Hepatocyte (in vitro differentiated cells): ENCODE measurements at regions not wholly inside any gene's neighbourhood (a gene's known extent, or its start where the extent isn't known, plus 50 kb on each side); places are given as distances from the start of the nearest gene placed in this dataset.

Experiments used
- DNase-seq: peaks from one replicate; pipeline ENCODE4 v3.0.0-alpha.2; 2016; ENCODE audit warnings: low spot score
- H2AFZ ChIP-seq: fragments of 200-600 bp; sonication (generic); 2 replicates; pipeline ENCODE4 v1.6.0; 2016; ENCODE audit warnings: antibody characterized with exemption, mild to moderate bottlenecking
- H3K27ac ChIP-seq: fragments of 200-600 bp; sonication (generic); 2 replicates; pipeline ENCODE4 v1.5.1; 2016; ENCODE audit warnings: mild to moderate bottlenecking
- H3K27me3 ChIP-seq: fragments of 200-600 bp; sonication (generic); 2 replicates; pipeline ENCODE4 v1.6.1; 2016
- H3K36me3 ChIP-seq: fragments of 200-600 bp; sonication (generic); replicated peaks from 2 replicates; pipeline ENCODE4 v1.5.1; 2016; ENCODE audit warnings: low read depth; ENCODE audit not compliant: insufficient read depth
- H3K4me1 ChIP-seq: fragments of 200-600 bp; sonication (generic); 2 replicates; pipeline ENCODE4 v1.5.1; 2016; ENCODE audit warnings: mild to moderate bottlenecking, moderate library complexity; ENCODE audit not compliant: insufficient read depth
- H3K4me2 ChIP-seq: fragments of 200-600 bp; sonication (generic); 2 replicates; pipeline ENCODE4 v1.6.0; 2016
- H3K4me3 ChIP-seq: fragments of 200-600 bp; sonication (generic); 2 replicates; pipeline ENCODE4 v1.5.1; 2016; ENCODE audit warnings: mild to moderate bottlenecking
- H3K79me2 ChIP-seq: fragments of 200-600 bp; sonication (generic); 2 replicates; pipeline ENCODE4 v1.6.0; 2017; ENCODE audit warnings: mild to moderate bottlenecking
- H3K9me2 ChIP-seq: fragments of 200-600 bp; sonication (generic); replicated peaks from 2 replicates; pipeline ENCODE4 v1.6.0; 2017; ENCODE audit warnings: mild to moderate bottlenecking; ENCODE audit not compliant: insufficient read depth
- H3K9me3 ChIP-seq: fragments of 200-600 bp; sonication (generic); 2 replicates; pipeline ENCODE4 v1.5.1; 2016; ENCODE audit warnings: low read depth, mild to moderate bottlenecking
- H4K20me1 ChIP-seq: fragments of 200-600 bp; sonication (generic); 2 replicates; pipeline ENCODE4 v1.6.0; 2016; ENCODE audit warnings: mild to moderate bottlenecking; ENCODE audit not compliant: insufficient read depth, poor library complexity, severe bottlenecking
- CTCF ChIP-seq: fragments of 200-600 bp; sonication (generic); IDR thresholded peaks from 2 replicates; pipeline ENCODE4 v1.5.1; 2016; ENCODE audit warnings: antibody characterized with exemption, mild to moderate bottlenecking; ENCODE audit not compliant: poor library complexity
- EZH2 ChIP-seq: fragments of 200-600 bp; sonication (generic); IDR thresholded peaks from 2 replicates; pipeline ENCODE4 v1.6.1; 2016; ENCODE audit warnings: antibody characterized with exemption, mild to moderate bottlenecking, borderline replicate concordance
- EZH2phosphoT487 ChIP-seq: fragments of 200-600 bp; sonication (generic); IDR thresholded peaks from one replicate; pipeline ENCODE4 v1.6.1; 2018; ENCODE audit warnings: antibody characterized with exemption, mild to moderate bottlenecking, low read depth, moderate library complexity; ENCODE audit not compliant: unreplicated experiment, severe bottlenecking
- WGBS: methylation state at CpG from one replicate; pipeline ENCODE4 v1.1.6; 2016; ENCODE audit warnings: low lambda C conversion rate; ENCODE audit errors: missing lambda C conversion rate; 5-methylcytosine and 5-hydroxymethylcytosine counted together

DNA sequence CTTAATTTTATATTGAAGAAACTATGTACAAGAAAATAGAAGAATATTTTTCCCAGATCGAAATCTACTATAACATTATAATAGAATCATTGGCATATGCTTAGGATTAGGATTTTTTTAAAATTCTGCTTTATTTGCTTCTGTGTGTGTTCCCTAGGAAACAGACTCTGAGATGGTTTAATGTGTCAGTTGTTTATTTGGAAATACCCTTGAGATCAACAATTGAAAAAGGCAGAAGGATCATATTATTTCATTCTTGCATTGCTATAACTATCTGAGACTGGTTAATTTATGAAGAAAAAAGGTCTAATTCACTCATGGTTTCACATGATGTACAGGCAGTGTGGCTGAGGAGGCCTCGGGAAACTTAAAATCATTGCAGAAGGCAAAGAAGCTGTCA lies 622.6 kb downstream of the PRR16 start:
- Histone ChIP-seq H2AFZ (no peak overlapping the region), H3K9me3 (no peaks in the 10 kb centered on the region), H3K79me2 (no peaks in the 10 kb centered on the region), H3K9me2 (no peaks in the 10 kb centered on the region), H3K4me2 (no peak overlapping the region), H3K27me3 (no peaks in the 10 kb centered on the region), H3K27ac (no peak overlapping the region), H3K4me1 (no peaks in the 10 kb centered on the region), H4K20me1 (no peaks in the 10 kb centered on the region), H3K4me3 (no peak overlapping the region), H3K36me3 (no peaks in the 10 kb centered on the region)
- 76% methylated on average over 2 of the region's 2 CpGs for WGBS
- TF ChIP-seq EZH2 (no peak), EZH2phosphoT487 (no peak), CTCF (no peak)
- DNase-seq: no peak

DNA sequence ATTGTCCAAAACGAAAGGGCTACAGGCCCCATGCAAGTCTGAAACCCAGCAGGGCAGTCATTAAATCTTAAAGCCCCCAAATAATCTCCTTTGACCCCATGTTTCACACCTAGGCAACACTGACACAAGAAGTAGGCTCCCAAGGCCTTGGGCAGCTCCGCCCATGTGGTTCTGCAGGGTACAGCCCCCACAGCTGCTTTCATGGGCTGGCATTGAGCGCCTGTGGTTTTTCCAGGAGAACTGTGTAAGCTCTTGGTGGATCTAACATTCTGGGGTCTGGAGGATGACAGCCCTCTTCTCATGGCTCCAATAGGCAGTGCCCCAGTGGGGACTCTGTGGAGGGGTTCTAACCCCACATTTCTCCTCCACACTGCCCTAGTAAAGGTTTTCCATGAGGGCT lies 623.5 kb downstream of the PRR16 start:
- H3K4me1 ChIP-seq: no peaks in the 10 kb centered on the region
- H3K9me2 ChIP-seq: no peaks in the 10 kb centered on the region
- TF ChIP-seq EZH2phosphoT487: no peak
- TF ChIP-seq CTCF: no peak
- TF ChIP-seq EZH2: no peak
- no peaks in the 10 kb centered on the region for H3K36me3 ChIP-seq
- DNase-seq: no peak
- H3K79me2 ChIP-seq: no peaks in the 10 kb centered on the region
- no peak overlapping the region for H3K27ac ChIP-seq
- 91% methylated on average over 3 of the region's 3 CpGs for WGBS
- no peaks in the 10 kb centered on the region for H3K9me3 ChIP-seq
- H3K4me2 ChIP-seq: no peak overlapping the region
- H3K4me3 ChIP-seq: no peak overlapping the region
- H4K20me1 ChIP-seq: no peaks in the 10 kb centered on the region
- H3K27me3 ChIP-seq: no peaks in the 10 kb centered on the region
- no peak overlapping the region for H2AFZ ChIP-seq

- no peak overlapping the region for H2AFZ ChIP-seq
- no peaks in the 10 kb centered on the region for H3K4me1 ChIP-seq
- 100% methylated on average over 2 of the region's 2 CpGs for WGBS
- DNase-seq: no peak
- no peaks in the 10 kb centered on the region for H3K9me3 ChIP-seq
- H3K36me3 ChIP-seq: no peaks in the 10 kb centered on the region
- H3K4me3 ChIP-seq: no peak overlapping the region
- H3K4me2 ChIP-seq: no peak overlapping the region
- no peaks in the 10 kb centered on the region for H3K9me2 ChIP-seq
- H3K79me2 ChIP-seq: no peaks in the 10 kb centered on the region
- H4K20me1 ChIP-seq: no peaks in the 10 kb centered on the region
- no peaks in the 10 kb centered on the region for H3K27me3 ChIP-seq
- no peak for TF ChIP-seq CTCF
- no peak for TF ChIP-seq EZH2phosphoT487
- no peak for TF ChIP-seq EZH2
- H3K27ac ChIP-seq: no peak overlapping the region
Observed at GRCh38 chr5:121088341-121088740, 624.2 kb downstream of the PRR16 start.

DNA sequence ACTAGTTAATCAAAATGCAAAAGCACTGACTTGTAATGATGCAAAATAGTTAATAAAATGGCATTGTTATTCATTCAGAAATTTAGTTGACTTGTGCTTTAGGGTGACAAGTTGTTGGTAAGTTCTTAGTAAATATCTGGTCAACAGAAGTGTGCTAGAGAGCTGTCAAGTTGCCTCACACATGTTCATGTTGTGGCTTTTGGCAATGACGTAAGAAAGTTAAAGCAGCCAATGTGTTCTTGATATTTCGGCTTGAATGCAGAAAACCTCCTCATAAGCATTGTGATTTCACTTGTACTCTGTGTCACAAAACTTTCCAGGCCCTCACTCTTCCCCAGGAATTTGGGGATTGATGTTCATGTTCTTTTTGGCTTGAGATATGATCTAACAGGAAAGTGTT lies 626.7 kb downstream of the PRR16 start:
- Histone ChIP-seq H3K27me3 (no peaks in the 10 kb centered on the region), H3K4me3 (no peak overlapping the region), H3K4me1 (no peaks in the 10 kb centered on the region), H2AFZ (no peak overlapping the region), H3K9me2 (no peaks in the 10 kb centered on the region), H3K36me3 (no peaks in the 10 kb centered on the region), H3K9me3 (no peaks in the 10 kb centered on the region), H3K27ac (no peak overlapping the region), H3K4me2 (no peak overlapping the region), H4K20me1 (no peaks in the 10 kb centered on the region), H3K79me2 (no peaks in the 10 kb centered on the region)
- no peak for TF ChIP-seq EZH2phosphoT487
- no peak for TF ChIP-seq CTCF
- TF ChIP-seq EZH2: no peak
- no peak for DNase-seq
- 73% methylated on average over 2 of the region's 2 CpGs for WGBS
